Fibroblast of lung (primary cell): ENCODE measurements at regions not wholly inside any gene's neighbourhood (a gene's known extent, or its start where the extent isn't known, plus 50 kb on each side); places are given as distances from the start of the nearest gene placed in this dataset.

Experiments
- EZH2 ChIP-seq: IDR thresholded peaks from 2 replicates; pipeline ENCODE4 v1.5.1; 2012; ENCODE audit warnings: low read length, control low read depth, mild to moderate bottlenecking; ENCODE audit errors: missing control alignments
- TF ChIP-seq, protein P1 (sequence below), 2 donors: IDR thresholded peaks in 1 of 2; conservative IDR thresholded peaks in 1 of 2; 1 replicate in 1 of 2; 2 replicates in 1 of 2; pipeline ENCODE4 v1.5.1; 2011 to 2012; ENCODE audit warnings: low read length in 2 of 2, control low read depth in 1 of 2, inconsistent platforms in 1 of 2, low read depth in 1 of 2, mild to moderate bottlenecking in 1 of 2

DNA sequence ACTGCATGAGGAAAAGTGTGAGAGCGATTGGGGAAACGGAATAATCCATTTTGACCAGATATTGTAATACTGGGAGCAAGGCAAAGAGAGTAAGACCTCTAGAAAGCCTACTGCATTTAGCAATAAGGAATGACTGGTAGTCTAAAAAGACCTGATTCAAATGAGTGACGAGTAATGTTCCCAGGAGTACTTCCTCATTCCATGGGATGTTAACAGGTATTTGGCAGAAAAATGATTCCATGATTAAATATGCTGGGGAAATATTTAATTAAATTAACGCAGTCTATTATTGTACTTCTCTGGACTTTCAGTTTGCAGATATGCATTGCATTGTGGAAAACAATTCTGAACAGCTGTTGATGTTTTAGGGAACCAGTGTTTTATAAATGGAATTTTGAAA lies 105.5 kb downstream of the RPE65 start:
- TF ChIP-seq, protein P1, sequence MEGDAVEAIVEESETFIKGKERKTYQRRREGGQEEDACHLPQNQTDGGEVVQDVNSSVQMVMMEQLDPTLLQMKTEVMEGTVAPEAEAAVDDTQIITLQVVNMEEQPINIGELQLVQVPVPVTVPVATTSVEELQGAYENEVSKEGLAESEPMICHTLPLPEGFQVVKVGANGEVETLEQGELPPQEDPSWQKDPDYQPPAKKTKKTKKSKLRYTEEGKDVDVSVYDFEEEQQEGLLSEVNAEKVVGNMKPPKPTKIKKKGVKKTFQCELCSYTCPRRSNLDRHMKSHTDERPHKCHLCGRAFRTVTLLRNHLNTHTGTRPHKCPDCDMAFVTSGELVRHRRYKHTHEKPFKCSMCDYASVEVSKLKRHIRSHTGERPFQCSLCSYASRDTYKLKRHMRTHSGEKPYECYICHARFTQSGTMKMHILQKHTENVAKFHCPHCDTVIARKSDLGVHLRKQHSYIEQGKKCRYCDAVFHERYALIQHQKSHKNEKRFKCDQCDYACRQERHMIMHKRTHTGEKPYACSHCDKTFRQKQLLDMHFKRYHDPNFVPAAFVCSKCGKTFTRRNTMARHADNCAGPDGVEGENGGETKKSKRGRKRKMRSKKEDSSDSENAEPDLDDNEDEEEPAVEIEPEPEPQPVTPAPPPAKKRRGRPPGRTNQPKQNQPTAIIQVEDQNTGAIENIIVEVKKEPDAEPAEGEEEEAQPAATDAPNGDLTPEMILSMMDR (conservative IDR thresholded peaks at IDR 0.05 in 1 of 2, IDR thresholded peaks at IDR 0.05 in 1 of 2; ENCODE audit: low read depth in 1 of 2, low read length in 2 of 2): no peak
- no peak for TF ChIP-seq EZH2
